BE2C (cell line): ENCODE measurements at regions not wholly inside any gene's neighbourhood (a gene's known extent, or its start where the extent isn't known, plus 50 kb on each side); places are given as distances from the start of the nearest gene placed in this dataset.
A peak's percentile ranks its signal among the peaks of the same experiment; 100 is the strongest.

Source experiments
- DNase-seq: peaks from one replicate; pipeline ENCODE4 v3.0.0-alpha.2; 2020
- H3K27me3 ChIP-seq: fragments of 250-450 bp; sonication (Bioruptor Pico); 2 replicates; pipeline ENCODE4 v1.5.1; 2020; ENCODE audit warnings: mild to moderate bottlenecking
- H3K36me3 ChIP-seq: fragments of 250-450 bp; sonication (Bioruptor Pico); 2 replicates; pipeline ENCODE4 v1.5.1; 2020; ENCODE audit warnings: mild to moderate bottlenecking
- H3K4me1 ChIP-seq: fragments of 250-450 bp; sonication (Bioruptor Pico); 2 replicates; pipeline ENCODE4 v1.5.1; 2020
- H3K4me3 ChIP-seq: 2 replicates; pipeline ENCODE4 v1.5.1; 2011; ENCODE audit warnings: low read depth, low read length
- H3K9me3 ChIP-seq: fragments of 250-450 bp; sonication (Bioruptor Pico); 2 replicates; pipeline ENCODE4 v1.5.1; 2020
- TF ChIP-seq, protein P1 (sequence below): IDR thresholded peaks from 2 replicates; pipeline ENCODE4 v1.5.1; 2012; ENCODE audit warnings: mild to moderate bottlenecking, low read depth, low read length

DNA sequence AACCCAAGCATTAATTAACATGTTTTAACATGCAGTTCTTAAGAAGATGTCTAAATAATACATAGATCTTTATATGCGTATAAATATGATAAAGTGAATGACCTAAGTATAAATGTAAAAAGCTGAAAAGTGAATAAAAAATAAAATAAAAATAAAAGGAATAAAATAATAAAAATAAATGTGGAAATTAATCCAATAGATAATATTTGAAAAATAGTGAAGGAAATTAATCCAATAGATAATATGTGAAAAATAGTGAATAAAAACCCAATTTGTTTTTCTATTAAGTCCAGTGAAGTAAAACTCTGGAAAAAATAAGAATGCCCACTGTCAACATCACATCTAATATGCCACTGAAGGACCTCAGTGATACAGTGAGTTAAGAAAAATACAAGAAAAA is 180.6 kb upstream of the SLC27A6 start:
- H3K4me3 ChIP-seq = no peak overlapping the region
- H3K36me3 ChIP-seq = no peaks in the 10 kb centered on the region
- H3K4me1 ChIP-seq = no peaks in the 10 kb centered on the region
- DNase-seq = no peak
- TF ChIP-seq, protein P1, sequence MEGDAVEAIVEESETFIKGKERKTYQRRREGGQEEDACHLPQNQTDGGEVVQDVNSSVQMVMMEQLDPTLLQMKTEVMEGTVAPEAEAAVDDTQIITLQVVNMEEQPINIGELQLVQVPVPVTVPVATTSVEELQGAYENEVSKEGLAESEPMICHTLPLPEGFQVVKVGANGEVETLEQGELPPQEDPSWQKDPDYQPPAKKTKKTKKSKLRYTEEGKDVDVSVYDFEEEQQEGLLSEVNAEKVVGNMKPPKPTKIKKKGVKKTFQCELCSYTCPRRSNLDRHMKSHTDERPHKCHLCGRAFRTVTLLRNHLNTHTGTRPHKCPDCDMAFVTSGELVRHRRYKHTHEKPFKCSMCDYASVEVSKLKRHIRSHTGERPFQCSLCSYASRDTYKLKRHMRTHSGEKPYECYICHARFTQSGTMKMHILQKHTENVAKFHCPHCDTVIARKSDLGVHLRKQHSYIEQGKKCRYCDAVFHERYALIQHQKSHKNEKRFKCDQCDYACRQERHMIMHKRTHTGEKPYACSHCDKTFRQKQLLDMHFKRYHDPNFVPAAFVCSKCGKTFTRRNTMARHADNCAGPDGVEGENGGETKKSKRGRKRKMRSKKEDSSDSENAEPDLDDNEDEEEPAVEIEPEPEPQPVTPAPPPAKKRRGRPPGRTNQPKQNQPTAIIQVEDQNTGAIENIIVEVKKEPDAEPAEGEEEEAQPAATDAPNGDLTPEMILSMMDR = no peak
- H3K27me3 ChIP-seq = no peaks in the 10 kb centered on the region
- no peaks in the 10 kb centered on the region for H3K9me3 ChIP-seq

DNA sequence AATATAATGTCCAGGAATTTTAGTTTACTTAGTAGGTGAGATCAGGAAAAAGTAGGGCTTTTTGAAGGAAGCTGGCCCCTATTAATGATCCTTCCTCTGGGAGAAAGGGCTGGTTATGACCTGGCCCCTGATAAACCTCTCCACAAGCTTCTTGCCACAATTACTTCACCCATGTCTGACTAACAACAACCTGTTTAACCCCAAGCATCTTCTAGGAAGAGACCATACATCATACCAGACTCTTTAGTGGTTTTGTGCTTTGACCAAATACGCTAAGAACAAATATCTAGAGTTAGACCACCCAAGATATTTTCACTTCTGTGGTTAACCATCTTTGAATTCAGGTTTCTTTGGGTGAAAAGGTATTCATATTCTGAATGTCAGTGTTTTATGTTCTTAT is 174.0 kb upstream of the SLC27A6 start:
- Histone ChIP-seq H3K4me1 (no peaks in the 10 kb centered on the region), H3K27me3 (peaks cover 9% of the 10 kb centered on the region; the same call in 1 of the 2 replicates), H3K4me3 (no peak overlapping the region), H3K9me3 (no peaks in the 10 kb centered on the region), H3K36me3 (no peaks in the 10 kb centered on the region)
- DNase-seq = no peak
- TF ChIP-seq, protein P1 = no peak

DNA sequence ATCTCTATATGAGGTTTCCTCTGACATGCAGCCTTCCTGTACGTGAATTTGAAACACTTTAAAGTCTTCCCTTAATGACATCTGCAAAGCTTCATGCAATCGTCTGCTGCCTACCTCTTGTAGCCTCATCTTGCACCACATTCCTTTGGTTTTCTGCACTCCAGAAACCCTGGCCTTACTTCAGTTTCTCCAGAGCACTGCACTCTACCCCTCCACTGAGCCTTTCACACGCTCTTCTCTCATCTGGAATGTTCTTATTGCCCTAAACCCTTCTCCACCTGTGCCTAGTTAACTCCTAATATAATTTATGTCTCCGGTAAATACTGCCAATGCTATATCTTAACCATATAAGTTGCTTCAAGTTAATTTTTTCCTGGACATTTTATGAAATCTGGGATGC is 168.8 kb upstream of the SLC27A6 start:
- Histone ChIP-seq H3K9me3 (no peaks in the 10 kb centered on the region), H3K27me3 (peaks cover 6% of the 10 kb centered on the region; the same call in 1 of the 2 replicates), H3K4me1 (no peaks in the 10 kb centered on the region), H3K4me3 (no peak overlapping the region), H3K36me3 (no peaks in the 10 kb centered on the region)
- DNase-seq = no peak
- TF ChIP-seq, protein P1 = no peak

DNA sequence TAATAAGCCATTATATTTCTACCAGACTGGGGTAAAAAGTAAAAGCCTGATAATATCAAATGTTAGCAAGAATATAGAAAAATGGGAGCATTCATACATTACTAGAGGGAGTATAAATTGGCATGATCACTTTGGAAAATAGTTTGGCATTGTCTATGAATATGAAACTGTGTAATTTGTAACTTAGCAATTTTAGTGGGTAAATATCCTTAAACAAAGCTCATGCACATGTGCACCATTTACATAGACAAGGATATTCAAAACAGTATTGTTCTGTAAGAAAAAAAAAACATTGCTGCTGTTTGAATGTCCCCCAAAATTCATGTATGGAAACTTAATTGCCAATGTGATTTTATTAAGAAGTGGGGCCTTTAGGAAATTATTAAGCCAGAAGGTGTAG is 166.4 kb upstream of the SLC27A6 start:
- DNase-seq = no peak
- Histone ChIP-seq H3K4me3 (no peak overlapping the region), H3K9me3 (no peaks in the 10 kb centered on the region), H3K36me3 (no peaks in the 10 kb centered on the region), H3K4me1 (no peaks in the 10 kb centered on the region), H3K27me3 (no peaks in the 10 kb centered on the region)
- TF ChIP-seq, protein P1 = no peak

DNA sequence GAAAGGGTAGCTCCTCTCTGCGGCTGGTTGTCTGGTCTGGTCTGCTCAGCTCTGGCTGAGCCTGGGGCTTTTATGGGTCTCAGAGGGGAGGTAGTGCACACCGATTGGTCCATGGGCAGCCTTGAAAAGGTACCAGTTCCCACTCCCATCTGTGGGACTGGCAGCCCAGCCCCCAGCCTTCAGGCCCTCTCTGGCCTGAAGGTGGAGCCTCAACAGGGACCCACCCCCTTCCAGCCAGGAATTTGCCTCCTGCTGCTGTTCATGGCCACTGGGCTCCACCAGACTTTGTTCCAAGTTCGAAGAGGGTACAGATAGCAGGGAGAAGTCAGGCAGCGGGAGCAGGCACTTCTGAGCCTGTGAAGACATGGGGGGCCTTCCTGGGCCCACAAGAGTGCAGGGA is 165.3 kb upstream of the SLC27A6 start:
- TF ChIP-seq, protein P1 = no peak

DNA sequence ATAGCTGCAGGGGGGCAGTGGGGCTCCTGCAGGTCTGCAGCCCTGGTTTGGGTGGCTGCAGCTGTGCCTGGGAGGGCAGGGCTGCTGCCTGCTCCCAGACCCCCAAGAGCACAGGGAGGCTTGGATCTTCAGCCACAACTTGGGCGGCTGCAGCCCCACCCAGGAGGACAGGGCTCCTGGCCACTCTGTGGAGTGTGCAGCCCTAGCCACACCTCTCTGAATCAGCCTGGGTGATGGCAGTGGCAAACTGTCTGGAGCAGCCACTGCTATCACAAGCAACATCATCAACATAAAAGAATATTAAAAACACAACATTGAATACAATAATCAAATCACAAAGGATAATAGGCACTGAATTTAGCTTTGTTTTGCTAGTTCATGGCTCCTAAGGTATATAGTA is 164.9 kb upstream of the SLC27A6 start:
- TF ChIP-seq, protein P1 = no peak
- no peak overlapping the region for H3K4me3 ChIP-seq
- no peaks in the 10 kb centered on the region for H3K9me3 ChIP-seq
- DNase-seq = no peak
- no peaks in the 10 kb centered on the region for H3K27me3 ChIP-seq
- no peaks in the 10 kb centered on the region for H3K36me3 ChIP-seq
- no peaks in the 10 kb centered on the region for H3K4me1 ChIP-seq

More for the DNA sequence above, 165.3 kb upstream of the SLC27A6 start:
- no peak overlapping the region for H3K4me3 ChIP-seq
- peak; percentile 6 for DNase-seq
- H3K36me3 ChIP-seq = no peaks in the 10 kb centered on the region
- H3K9me3 ChIP-seq = no peaks in the 10 kb centered on the region
- H3K4me1 ChIP-seq = no peaks in the 10 kb centered on the region
- no peaks in the 10 kb centered on the region for H3K27me3 ChIP-seq
